SK-N-MC (cell line): ENCODE measurements at regions not wholly inside any gene's neighbourhood (a gene's known extent, or its start where the extent isn't known, plus 50 kb on each side); places are given as distances from the start of the nearest gene placed in this dataset.

ENCODE experiments used
- EZH2 ChIP-seq: fragments of 200-600 bp; sonication (generic); IDR thresholded peaks from one replicate; pipeline ENCODE4 v1.6.1; 2017; ENCODE audit warnings: antibody characterized with exemption
- POLR2AphosphoS5 ChIP-seq: IDR thresholded peaks from 2 replicates; pipeline ENCODE4 v1.6.1; 2012; ENCODE audit warnings: mild to moderate bottlenecking, low read depth, low read length, borderline replicate concordance

GRCh38 chr13:34881494-34881893 lies 60.6 kb upstream of the NBEA start:
- no peak for TF ChIP-seq POLR2AphosphoS5
- peak; percentile 52 for TF ChIP-seq EZH2
